ENCODE measurements at regions not wholly inside any gene's neighbourhood (a gene's known extent, or its start where the extent isn't known, plus 50 kb on each side); places are given as distances from the start of the nearest gene placed in this dataset.

DNA sequence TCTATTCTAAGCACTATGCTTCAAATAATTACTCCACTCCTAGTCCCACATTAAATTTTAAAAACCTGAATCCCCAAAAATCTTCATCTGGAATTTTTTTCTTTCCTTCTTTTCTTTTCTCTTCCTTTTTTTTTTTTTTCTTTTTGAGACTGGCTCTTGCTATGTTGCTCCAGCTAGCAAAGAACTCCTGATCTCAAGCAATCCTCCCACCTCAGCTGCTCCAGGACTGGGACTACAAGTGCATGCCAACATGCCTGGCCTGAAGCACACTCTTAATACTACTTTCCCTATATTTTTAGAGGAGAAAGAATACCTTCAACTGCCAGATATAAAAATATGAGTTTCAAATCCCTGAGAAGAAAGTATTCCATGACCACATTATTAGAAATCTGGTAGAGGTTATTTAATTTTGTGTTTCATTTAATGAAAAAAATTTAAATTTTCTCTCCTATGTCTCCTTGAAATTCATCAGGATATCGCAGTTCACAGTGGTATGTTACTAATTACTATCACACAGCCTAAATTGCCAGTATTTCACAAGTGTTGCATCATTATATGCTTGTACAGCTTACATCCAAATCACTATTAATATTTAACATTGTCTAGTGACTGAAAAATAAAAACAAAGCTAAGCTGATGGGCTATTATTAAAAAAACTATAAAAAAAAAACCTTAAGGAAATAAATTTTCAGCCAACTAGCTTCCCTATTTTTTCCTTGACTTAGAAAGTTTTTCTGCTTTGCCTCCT is 227.8 kb downstream of the NAF1 start:
- H3K4me1 ChIP-seq (ENCODE audit: low read depth), result no peaks in the 10 kb centered on the region
- H3K9me3 ChIP-seq, result no peaks in the 10 kb centered on the region

DNA sequence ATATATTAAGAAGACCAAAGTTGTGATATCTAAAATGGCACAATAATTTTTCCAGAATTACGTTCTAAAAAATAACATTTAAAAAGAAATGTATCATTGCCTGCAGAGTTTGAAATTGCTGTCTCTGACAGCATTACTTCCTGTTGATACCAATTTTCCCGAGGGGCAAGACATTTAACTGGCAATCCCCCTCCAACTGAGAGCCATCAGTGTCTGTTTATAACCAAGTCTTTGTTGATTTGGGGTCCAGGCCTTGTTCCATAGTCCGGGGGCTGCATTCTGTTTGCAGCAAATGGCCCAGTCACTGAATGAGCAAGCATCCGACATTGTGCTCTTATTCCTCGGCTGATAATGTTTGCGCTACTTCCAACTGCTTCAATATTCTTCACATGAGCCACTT is 231.5 kb downstream of the NAF1 start:
- ATAC-seq (no peak), DNase-seq (no peak)
- Histone ChIP-seq H3K4me1 (ENCODE audit: low read depth) (no peaks in the 10 kb centered on the region), H3K4me3 (no peak overlapping the region), H3K36me3 (ENCODE audit: low read depth) (no peaks in the 10 kb centered on the region), H3K9me3 (no peaks in the 10 kb centered on the region)
- TF ChIP-seq, protein P1, sequence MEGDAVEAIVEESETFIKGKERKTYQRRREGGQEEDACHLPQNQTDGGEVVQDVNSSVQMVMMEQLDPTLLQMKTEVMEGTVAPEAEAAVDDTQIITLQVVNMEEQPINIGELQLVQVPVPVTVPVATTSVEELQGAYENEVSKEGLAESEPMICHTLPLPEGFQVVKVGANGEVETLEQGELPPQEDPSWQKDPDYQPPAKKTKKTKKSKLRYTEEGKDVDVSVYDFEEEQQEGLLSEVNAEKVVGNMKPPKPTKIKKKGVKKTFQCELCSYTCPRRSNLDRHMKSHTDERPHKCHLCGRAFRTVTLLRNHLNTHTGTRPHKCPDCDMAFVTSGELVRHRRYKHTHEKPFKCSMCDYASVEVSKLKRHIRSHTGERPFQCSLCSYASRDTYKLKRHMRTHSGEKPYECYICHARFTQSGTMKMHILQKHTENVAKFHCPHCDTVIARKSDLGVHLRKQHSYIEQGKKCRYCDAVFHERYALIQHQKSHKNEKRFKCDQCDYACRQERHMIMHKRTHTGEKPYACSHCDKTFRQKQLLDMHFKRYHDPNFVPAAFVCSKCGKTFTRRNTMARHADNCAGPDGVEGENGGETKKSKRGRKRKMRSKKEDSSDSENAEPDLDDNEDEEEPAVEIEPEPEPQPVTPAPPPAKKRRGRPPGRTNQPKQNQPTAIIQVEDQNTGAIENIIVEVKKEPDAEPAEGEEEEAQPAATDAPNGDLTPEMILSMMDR (IDR thresholded peaks at IDR 0.05), result no peak
- intact Hi-C loops (cut with DNase I, micrococcal nuclease), result no loop called here

More for the DNA sequence above, 227.8 kb downstream of the NAF1 start:
- Histone ChIP-seq H3K4me3 (no peak overlapping the region), H3K36me3 (ENCODE audit: low read depth) (no peaks in the 10 kb centered on the region)
- TF ChIP-seq, protein P1 (IDR thresholded peaks at IDR 0.05), result no peak
- ATAC-seq (no peak), DNase-seq (no peak)
- intact Hi-C loops (cut with DNase I, micrococcal nuclease), result no loop called here

DNA sequence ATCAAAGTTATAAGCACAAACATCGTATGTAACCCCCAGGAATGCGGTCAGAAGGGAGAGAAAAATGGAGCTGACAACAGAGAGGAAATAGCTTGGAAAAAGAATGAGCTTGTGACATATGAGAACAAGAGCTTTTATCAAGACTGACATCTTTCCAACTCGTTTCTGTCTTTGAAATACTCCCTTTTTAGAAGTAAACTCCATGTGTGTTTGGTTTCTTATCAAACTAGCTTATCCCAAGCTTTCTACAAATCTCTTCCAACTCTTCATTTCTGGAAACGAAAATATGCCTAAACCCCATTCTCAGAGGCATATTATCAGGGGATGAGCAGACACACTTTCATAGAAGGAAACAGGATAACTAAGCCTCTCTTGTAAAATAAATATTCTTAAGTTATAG is 235.4 kb downstream of the NAF1 start:
- Histone ChIP-seq H3K4me3 (no peak overlapping the region), H3K4me1 (ENCODE audit: low read depth) (no peaks in the 10 kb centered on the region), H3K9me3 (no peaks in the 10 kb centered on the region), H3K36me3 (ENCODE audit: low read depth) (no peaks in the 10 kb centered on the region)
- DNase-seq (no peak), ATAC-seq (no peak)
- TF ChIP-seq, protein P1 (IDR thresholded peaks at IDR 0.05), result no peak
- intact Hi-C loops (cut with DNase I, micrococcal nuclease), result no loop called here

DNA sequence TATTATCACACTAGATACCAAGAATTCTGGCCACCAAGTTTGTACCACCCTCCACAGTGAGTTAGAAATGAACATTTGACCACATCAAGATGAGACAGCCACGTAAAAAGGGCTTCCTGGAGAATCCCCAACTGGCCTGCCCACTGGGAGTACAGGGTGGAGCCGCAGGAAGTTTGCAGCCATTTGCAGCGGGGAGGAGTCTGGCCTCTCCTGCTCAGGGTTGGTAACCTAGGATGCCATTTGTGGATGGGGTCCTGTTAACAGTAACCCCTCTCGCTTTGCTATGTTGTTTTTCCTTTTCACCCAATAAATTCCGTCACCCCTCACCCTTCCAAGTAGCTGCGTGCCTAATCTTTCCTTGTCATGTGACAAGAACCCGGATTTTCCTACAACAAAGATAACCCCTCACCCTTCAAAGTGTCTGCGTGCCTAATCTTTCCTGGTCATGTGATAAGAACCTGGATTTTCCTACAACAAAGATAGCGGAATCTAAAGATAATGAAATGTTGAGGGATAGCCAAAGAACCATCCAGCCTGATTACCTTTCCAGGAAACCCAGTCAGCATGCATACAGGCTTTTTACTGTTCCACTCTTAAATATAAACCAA is 245.4 kb downstream of the NAF1 start:
- no peak for DNase-seq
- TF ChIP-seq, protein P1 (IDR thresholded peaks at IDR 0.05), result no peak
- intact Hi-C loops (cut with DNase I, micrococcal nuclease), result no loop called here
- ATAC-seq, result no peak
- Histone ChIP-seq H3K9me3 (no peaks in the 10 kb centered on the region), H3K36me3 (ENCODE audit: low read depth) (no peaks in the 10 kb centered on the region), H3K4me3 (no peak overlapping the region), H3K4me1 (ENCODE audit: low read depth) (no peaks in the 10 kb centered on the region)

DNA sequence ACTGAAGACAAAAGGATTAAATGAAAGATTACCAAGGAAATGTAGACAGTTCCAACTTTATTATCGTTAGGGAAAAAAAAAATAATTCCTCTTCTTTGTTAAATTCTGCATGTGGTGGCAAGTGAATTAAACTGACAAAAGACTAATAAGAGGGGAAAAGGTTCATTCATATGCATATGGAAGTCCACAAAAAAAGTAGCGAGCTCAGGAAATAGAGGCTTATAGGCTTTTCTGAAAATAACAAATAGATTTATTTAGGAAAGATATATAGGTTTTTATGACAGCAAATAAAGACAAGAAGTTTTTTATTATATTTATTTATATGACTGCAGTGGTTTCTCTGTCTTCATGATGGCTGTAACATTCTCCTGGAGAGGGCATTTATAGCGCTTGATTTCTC is 246.0 kb downstream of the NAF1 start:
- Histone ChIP-seq H3K4me3 (no peak overlapping the region), H3K4me1 (ENCODE audit: low read depth) (no peaks in the 10 kb centered on the region), H3K9me3 (no peaks in the 10 kb centered on the region), H3K36me3 (ENCODE audit: low read depth) (no peaks in the 10 kb centered on the region)
- intact Hi-C loops (cut with DNase I, micrococcal nuclease), result no loop called here
- TF ChIP-seq, protein P1 (IDR thresholded peaks at IDR 0.05), result no peak
- ATAC-seq (no peak), DNase-seq (no peak)
